ENCODE measurements at regions not wholly inside any gene's neighbourhood (a gene's known extent, or its start where the extent isn't known, plus 50 kb on each side); places are given as distances from the start of the nearest gene placed in this dataset.
"Not testable (repeated sequence)": the region's sequence is repeated elsewhere in the genome, so short reads cannot be mapped to it uniquely, and the experiment has no call there.

- in situ Hi-C loops (cut with MboI; ENCODE audit: low sequenced_read_pairs), result no loop called here
These were observed 1009.4 kb upstream of the CELF4 start for GRCh38 chr18:38575023-38575422.

- in situ Hi-C loops (cut with MboI; ENCODE audit: low sequenced_read_pairs), result no loop called here
These were observed 1007.0 kb upstream of the CELF4 start for GRCh38 chr18:38572554-38573111.

GRCh38 chr18:38571651-38572050 is 1006.1 kb upstream of the CELF4 start:
- in situ Hi-C loops (cut with MboI; ENCODE audit: low sequenced_read_pairs), result no loop called here

GRCh38 chr18:38565513-38565912 is 999.9 kb upstream of the CELF4 start:
- in situ Hi-C loops (cut with MboI; ENCODE audit: low sequenced_read_pairs), result no loop called here

GRCh38 chr18:38563396-38563980 is 997.9 kb upstream of the CELF4 start:
- in situ Hi-C loops (cut with MboI; ENCODE audit: low sequenced_read_pairs), result no loop called here

GRCh38 chr18:38557006-38557405 is 991.4 kb upstream of the CELF4 start:
- in situ Hi-C loops (cut with MboI; ENCODE audit: low sequenced_read_pairs), result no loop called here

GRCh38 chr18:38552732-38553321 is 987.2 kb upstream of the CELF4 start:
- in situ Hi-C loops (cut with MboI; ENCODE audit: low sequenced_read_pairs), result no loop called here

- in situ Hi-C loops (cut with MboI; ENCODE audit: low sequenced_read_pairs), result no loop called here
These were observed 986.3 kb upstream of the CELF4 start for GRCh38 chr18:38551881-38552280.

GRCh38 chr18:38545071-38545470 is 979.5 kb upstream of the CELF4 start:
- in situ Hi-C loops (cut with MboI; ENCODE audit: low sequenced_read_pairs), result no loop called here

GRCh38 chr18:38539856-38540255 is 974.3 kb upstream of the CELF4 start:
- in situ Hi-C loops (cut with MboI; ENCODE audit: low sequenced_read_pairs), result no loop called here

- in situ Hi-C loops (cut with MboI; ENCODE audit: low sequenced_read_pairs), result no loop called here
These were observed 973.8 kb upstream of the CELF4 start for GRCh38 chr18:38539371-38539770.

GRCh38 chr18:38534073-38534472 is 968.5 kb upstream of the CELF4 start:
- in situ Hi-C loops (cut with MboI; ENCODE audit: low sequenced_read_pairs), result no loop called here

- in situ Hi-C loops (cut with MboI; ENCODE audit: low sequenced_read_pairs), result no loop called here
These were observed 961.3 kb upstream of the CELF4 start for GRCh38 chr18:38526922-38527321.

GRCh38 chr18:38525039-38525438 is 959.4 kb upstream of the CELF4 start:
- in situ Hi-C loops (cut with MboI; ENCODE audit: low sequenced_read_pairs), result no loop called here

GRCh38 chr18:38520786-38521185 is 955.2 kb upstream of the CELF4 start:
- in situ Hi-C loops (cut with MboI; ENCODE audit: low sequenced_read_pairs), result no loop called here

- in situ Hi-C loops (cut with MboI; ENCODE audit: low sequenced_read_pairs), result no loop called here
These were observed 936.9 kb upstream of the CELF4 start for GRCh38 chr18:38502539-38502938.

- in situ Hi-C loops (cut with MboI; ENCODE audit: low sequenced_read_pairs), result no loop called here
These were observed 931.7 kb upstream of the CELF4 start for GRCh38 chr18:38497266-38497665.

- in situ Hi-C loops (cut with MboI; ENCODE audit: low sequenced_read_pairs), result no loop called here
These were observed 930.7 kb upstream of the CELF4 start for GRCh38 chr18:38496222-38496793.

GRCh38 chr18:38494065-38494464 is 928.5 kb upstream of the CELF4 start:
- in situ Hi-C loops (cut with MboI; ENCODE audit: low sequenced_read_pairs), result no loop called here

- in situ Hi-C loops (cut with MboI; ENCODE audit: low sequenced_read_pairs), result no loop called here
These were observed 925.6 kb upstream of the CELF4 start for GRCh38 chr18:38491195-38491594.

- in situ Hi-C loops (cut with MboI; ENCODE audit: low sequenced_read_pairs), result not testable (repeated sequence)
These were observed 924.1 kb upstream of the CELF4 start for GRCh38 chr18:38489721-38490120.

GRCh38 chr18:38487521-38487920 is 921.9 kb upstream of the CELF4 start:
- in situ Hi-C loops (cut with MboI; ENCODE audit: low sequenced_read_pairs), result no loop called here

Data from HL-60/S4 treated with retinoic acid at 250 ng/mL for 4 days and 3 days (cell line).